HG03558 (cell line): ENCODE measurements at regions not wholly inside any gene's neighbourhood (a gene's known extent, or its start where the extent isn't known, plus 50 kb on each side); places are given as distances from the start of the nearest gene placed in this dataset.
"Not testable (repeated sequence)": the region's sequence is repeated elsewhere in the genome, so short reads cannot be mapped to it uniquely, and the experiment has no call there.

Experiments
- ATAC-seq: cut with Tn5 transposase; IDR thresholded peaks from one replicate; pipeline ENCODE4 v1.9.1; 2021; ENCODE audit warnings: moderate number of reproducible peaks; ENCODE audit not compliant: unreplicated experiment; ENCODE audit errors: extremely low read depth

GRCh38 chr3:19825193-19825592 lies 108.8 kb downstream of the EFHB start:
- no peak for ATAC-seq

DNA sequence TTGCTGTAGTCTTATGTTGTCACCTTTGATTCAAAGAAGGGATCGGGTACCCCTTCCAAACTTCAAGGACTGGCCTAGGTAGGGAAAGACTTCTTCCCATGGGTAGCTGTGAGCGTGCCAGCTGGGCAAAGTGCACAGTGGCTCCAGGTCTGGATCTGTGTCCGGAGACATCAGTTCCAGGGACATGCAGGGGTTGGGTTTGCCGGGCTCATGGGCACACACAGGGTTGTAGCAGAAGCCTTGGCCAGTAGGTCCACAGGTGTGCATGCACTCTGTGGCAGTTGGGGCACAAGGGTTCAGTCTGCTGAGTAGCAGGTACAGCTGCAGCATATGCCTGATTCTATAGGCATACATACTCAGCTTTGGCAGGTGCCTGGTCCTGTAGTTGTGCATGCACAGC lies 111.2 kb downstream of the EFHB start:
- ATAC-seq: no peak

DNA sequence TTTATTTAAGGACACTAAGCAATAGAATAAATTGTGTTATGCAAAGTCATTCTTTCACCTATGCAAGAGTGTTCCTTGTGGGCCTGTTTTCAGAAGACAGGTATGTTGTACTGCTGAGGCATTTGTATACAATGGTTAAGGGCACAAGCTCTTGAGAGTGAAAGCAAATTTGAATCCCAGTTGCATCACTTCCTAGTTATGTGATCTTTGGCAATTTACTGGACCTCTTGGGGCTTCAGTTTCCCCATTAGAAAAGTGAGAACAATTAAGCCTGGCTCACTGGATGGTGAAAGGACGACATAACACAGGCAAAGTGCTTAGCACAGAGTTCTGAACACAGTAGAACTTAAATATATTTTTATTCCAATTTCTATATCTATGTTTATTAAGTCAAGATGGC lies 117.4 kb downstream of the EFHB start:
- ATAC-seq: no peak

- ATAC-seq: no peak
Observed at GRCh38 chr3:19815805-19816204, 118.2 kb downstream of the EFHB start.

DNA sequence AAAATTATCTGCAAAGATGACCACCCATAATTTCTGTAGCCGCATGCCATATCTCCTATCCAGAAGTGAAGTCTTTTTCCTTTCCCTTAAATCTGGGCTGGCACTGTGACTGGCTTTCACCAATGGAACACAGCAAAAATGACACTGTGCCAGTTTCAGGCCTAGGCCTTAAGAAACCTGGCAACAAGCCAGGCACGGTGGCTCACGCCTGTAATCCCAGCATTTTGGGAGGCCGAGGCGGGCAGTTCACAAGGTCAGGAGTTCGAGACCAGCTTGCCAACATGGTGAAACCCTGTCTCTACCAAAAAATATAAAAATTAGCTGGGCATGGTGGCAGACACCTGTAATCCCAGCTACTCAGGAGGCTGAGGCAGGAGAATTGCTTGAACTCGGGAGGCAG lies 120.3 kb downstream of the EFHB start:
- not testable (repeated sequence) for ATAC-seq

DNA sequence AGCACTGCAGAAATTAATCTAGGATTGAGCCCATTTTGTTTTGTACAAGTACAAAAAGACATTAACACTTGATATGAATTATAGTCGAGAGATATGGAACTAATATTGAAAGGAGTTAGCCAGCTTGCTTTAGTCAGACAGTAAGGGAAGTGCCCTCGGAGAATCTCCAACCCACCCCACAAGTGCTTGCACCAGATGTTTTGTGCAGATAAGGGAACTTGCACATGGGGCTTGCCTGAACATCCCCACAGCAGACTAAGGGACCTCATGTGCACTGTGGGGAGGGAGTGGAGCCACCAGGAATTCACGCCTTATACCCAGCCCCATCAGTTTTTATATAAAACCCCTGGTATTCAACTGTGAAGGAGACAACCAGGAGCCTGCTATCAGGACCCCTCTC lies 122.3 kb downstream of the EFHB start:
- ATAC-seq: no peak

DNA sequence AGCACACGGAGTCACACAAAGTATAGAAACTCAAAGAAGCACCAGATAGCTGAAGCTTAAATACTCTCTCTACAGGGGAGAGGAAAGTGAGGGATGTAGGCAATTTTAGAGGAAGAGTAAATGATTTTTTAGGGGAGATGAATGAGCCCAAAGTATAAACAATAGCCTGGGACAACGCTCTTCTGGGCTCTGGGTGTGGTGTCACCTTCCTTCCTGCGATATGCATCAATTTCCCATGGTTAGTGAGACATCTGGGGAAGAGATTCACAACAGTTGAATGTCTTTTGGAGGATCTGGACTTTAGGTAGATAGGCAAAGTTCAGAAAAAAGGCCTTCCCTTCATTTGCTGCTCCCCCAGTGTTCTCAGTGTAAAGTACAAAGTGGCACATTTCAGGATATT lies 125.2 kb downstream of the EFHB start:
- ATAC-seq: no peak

GRCh38 chr3:19799887-19800286 lies 134.1 kb downstream of the EFHB start:
- ATAC-seq: no peak

DNA sequence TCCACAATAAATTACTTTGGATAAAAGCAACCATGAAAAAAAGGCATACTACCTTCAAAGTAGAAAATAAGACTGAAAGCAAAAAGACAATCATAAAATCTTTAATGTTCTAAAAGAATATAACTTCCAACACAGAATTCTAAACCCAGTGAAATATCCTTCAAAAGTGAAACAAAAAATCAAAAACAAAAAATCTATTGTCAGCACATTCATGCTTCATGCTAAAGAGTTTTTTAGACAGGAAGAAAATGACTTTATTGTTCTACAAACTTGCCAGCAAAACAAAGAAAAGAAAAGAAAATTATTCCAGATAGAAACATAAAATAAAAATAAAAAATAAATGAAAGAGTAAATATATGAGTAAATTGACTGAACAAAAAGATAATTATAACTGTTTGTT lies 134.9 kb downstream of the EFHB start:
- no peak for ATAC-seq

GRCh38 chr3:19798324-19798723 lies 135.7 kb downstream of the EFHB start:
- no peak for ATAC-seq

DNA sequence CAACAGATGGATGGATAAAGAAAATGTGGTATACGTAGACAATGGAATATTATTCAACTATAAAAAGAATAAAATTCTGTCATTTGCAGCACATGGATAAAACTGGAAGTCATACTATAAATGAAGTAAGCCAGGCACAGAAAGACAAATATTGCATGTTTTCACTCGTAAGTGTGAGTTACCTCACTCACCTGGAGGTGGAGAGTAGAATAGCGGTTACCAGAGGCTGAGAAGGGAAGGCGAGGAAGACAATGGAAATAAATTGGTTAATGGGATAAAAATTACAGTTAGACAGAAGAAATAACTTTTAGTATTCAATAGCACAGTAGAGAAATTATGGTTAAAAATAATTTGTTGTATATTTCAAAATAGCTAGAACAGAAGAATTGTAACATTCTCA lies 141.6 kb downstream of the EFHB start:
- no peak for ATAC-seq

DNA sequence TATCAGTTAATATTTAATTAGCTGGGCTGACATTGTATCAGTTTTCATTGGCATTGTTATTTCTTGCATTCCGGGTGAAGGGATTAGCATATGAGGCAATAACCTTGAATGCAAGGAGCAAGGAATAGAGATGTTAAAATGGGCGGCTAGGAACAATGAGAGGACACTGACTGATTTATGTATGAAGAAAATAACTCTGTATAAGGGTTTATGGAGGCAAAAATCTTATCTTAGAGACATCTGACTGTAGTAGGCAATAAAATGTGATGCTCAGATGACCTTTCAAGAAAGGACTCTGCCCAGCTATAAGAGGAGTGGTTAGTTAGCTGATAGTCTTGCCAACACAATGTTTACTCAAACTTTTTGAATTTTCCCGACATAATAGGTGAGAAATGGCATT lies 158.3 kb downstream of the EFHB start:
- no peak for ATAC-seq

DNA sequence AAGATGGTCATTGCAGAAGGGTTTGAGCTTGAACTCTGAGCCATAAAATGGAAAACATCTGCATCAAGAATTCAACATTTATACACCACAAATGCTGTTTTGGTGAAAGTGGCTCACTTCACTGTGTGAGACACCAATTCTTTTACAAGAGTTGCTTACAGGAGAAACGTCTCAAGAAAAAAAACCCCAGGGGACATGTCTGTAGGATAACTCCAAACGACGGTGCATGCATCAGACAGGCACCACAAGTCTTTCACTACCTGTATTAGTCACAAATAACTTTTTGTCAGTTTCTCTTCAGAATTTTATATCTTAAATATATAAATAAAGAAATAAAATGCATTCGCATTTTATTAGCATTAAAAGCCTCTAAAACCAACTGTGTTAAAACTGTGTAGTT lies 164.3 kb downstream of the EFHB start:
- ATAC-seq: no peak

- no peak for ATAC-seq
Observed at GRCh38 chr3:19765954-19766353, 168.1 kb downstream of the EFHB start.

DNA sequence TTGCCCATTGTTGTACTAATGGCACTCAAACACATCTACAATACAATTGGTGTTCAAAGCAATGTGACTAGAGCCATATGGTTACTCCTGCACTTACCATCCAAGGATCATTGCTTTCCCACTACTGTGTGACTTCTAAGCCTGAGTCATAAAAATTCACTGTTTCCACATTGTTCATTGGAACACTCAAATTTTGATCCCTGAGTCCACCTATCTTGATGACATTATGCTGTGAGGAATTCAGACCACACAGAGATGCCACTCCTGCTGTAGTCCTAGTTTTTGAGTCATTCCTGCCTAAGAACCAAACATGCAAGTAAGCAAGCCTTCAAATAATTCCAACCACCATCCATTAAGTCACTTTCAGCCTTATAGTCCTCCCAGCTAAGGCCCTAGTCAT lies 176.2 kb downstream of the EFHB start:
- ATAC-seq: no peak

GRCh38 chr3:19749448-19750017 lies 184.5 kb downstream of the EFHB start:
- no peak for ATAC-seq

- ATAC-seq: no peak
Observed at GRCh38 chr3:19748782-19749447, 185.1 kb downstream of the EFHB start.

DNA sequence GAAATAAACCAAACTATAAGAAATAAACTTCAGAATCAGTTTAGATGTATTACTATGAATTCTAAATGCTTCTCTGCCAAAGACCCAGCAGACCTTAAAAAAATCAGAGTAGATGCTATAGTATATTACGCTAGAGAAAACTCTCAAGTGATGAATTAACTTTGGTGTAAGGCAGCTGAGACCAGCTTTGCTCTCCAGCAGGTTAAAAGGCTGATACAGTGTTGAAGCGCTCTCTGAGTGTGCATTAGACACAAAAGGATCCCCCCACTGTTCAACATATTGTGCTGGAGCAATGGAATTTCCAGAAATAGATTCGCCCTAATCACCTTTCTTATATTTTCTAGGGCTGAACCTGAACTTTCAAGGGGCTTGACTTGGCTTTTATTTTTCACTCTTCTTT lies 190.0 kb downstream of the EFHB start:
- no peak for ATAC-seq

DNA sequence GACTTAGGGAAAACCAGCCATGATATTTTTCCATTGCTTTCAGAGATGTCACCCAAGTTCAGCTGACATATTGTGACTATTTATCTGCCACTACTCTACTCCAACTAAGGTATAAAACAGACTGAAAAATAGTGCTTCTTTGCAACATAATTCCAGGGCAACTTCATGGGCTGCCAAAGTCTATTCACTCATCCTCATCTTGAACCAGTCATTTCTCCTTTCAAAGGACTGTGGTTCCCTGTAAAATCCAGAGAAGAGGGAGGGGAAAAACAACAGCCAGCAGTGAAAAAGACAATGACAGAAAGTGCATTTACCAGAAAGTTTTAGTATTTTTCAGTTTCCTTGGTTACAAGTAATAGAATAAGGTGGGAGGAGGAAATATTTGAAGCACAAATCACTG lies 191.1 kb downstream of the EFHB start:
- no peak for ATAC-seq

- ATAC-seq: no peak
Observed at GRCh38 chr3:19739504-19739903, 194.5 kb downstream of the EFHB start.

DNA sequence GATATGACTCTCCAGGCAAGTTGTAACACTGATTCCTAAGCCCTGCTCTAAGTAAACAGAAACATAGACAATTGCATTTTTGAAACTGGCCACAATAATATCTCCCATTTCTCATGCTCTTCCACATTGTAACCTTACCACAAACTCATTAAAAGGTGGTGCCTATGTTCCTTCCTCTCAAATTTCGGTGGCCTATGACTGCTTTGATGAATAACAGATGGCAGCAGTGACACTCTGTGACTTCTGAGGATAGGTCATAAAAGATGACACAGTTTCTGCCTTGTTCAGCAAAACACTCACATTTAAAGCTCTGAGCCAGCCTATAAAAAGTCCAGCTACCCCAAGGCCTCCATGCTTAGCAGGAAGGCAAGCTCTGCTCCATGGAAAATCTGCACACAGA lies 195.2 kb downstream of the EFHB start:
- no peak for ATAC-seq

DNA sequence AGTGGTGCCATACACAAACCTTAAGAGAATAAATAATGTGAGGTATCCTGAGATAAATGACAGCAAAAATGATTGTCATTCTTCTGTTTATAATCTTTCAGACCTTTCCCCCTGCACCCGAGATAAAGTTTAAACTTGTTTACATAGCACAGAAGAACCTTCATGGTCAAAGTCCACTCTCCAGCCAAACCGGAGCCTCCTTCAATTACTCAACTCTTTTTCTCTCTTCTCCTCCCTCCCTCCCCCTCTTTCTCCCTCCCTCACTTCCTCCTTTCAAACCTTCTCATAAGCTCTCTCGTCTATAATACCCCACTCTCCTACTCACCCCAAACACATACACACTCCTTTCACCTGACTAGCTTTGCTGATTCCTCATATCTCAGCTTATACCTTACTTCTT lies 198.9 kb downstream of the EFHB start:
- ATAC-seq: no peak
